DMS79 (cell line): ENCODE measurements at regions not wholly inside any gene's neighbourhood (a gene's known extent, or its start where the extent isn't known, plus 50 kb on each side); places are given as distances from the start of the nearest gene placed in this dataset.

ENCODE experiments used
- DNase-seq: peaks from one replicate; lab custom pipeline; 2025; lab: John Stamatoyannopoulos, UW

DNA sequence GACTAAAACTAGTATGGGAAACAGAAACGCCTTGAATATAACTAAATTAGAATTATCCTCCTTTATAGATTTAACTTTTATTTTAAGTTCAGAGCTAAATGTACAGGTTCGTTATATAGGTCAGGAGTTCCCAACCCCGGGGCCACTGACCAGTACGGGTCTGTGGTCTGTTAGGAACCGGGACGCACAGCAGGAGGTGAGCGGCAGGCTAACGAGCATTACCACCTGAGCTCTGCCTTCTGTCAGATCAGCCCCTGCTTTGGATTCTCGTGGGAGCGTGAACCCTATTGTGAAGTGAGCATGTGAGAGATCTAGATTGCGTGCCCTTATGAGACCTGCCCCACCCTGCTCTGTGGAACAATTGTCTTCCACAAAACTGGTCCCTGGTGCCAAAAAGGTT is 51.0 kb downstream of the FAT4 start:
- DNase-seq: no peak

- DNase-seq: no peak
Observed at GRCh38 chr4:125368146-125368545, 53.4 kb downstream of the FAT4 start.

DNA sequence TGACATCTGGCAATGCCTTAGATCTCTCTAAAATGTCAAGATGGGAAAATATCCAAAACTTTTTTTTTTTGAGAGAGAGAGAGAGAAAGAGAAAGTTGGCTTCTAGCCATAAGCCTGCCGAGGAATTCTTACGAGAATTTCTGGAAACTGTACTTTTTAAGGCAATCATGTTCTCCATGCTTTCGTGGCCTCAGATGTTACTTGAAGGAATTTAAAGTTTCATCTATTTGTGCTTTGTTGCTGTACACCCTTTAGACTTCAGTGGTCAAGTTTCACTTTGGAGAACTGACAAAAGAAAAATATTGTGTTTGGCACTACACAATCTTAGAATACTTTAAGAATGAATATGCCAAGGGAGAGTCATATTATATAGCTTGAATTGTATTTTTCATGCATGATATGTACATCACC is 53.9 kb downstream of the FAT4 start:
- no peak for DNase-seq

- no peak for DNase-seq
Observed at GRCh38 chr4:125369098-125369497, 54.3 kb downstream of the FAT4 start.

DNA sequence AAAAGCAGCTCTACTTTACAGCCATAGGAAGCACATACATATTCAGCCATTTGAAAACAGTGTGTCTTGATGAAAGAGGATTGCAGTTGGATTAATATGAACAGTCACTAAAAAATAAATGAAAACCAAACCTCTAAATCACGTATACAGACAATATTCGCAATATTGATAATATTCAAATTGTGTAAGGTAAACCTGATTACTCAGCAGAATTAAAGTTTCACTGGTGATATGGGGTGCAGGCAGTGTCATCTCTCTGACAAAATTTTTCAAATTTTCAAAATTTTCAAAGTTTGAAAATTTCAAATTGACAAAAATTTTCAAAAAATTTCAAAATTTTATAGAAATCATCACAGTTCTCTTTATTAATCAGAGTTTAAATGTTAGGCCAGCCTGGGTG is 55.7 kb downstream of the FAT4 start:
- no peak for DNase-seq

GRCh38 chr4:125382995-125383394 is 68.2 kb downstream of the FAT4 start:
- DNase-seq: no peak

DNA sequence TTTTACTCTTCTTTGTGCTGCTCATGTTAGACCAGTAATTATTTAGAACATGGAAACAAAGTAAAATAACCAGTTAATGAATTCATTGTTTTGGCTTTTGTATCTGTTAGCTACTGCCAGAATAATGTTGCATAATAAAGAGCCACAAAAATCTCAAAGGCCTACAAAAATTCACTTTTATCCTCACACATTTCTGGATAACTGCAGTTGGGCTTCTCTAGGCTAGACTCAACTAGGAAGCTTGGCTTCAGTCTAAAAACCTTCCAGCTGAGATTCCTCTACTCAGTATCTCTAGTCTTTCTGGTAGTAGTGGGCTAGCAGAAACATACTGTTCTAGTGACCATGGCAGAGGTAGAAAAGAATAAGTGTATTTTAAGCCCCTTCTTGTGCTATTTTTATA is 73.0 kb downstream of the FAT4 start:
- DNase-seq: no peak

- DNase-seq: no peak
Observed at GRCh38 chr4:125388613-125389012, 73.9 kb downstream of the FAT4 start.

DNA sequence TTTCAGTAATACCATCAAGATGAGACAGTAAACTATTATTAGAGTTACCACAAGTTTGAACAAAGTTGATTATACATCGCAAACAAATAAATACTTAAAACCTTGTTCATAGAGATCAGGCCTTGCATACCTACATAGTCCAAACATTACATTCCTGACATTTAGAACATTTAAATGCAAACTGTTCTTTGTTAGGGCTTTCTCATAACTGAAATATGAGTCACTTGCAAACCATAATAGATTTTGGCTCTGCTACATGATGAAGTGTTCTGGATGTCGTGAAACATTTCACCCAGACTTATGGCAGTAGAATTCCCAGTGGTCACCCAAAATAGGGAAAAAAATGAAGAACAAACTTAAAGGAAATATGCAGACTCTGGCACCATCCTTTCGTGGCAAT is 75.0 kb downstream of the FAT4 start:
- no peak for DNase-seq

- DNase-seq: no peak
Observed at GRCh38 chr4:125390126-125390525, 75.4 kb downstream of the FAT4 start.

DNA sequence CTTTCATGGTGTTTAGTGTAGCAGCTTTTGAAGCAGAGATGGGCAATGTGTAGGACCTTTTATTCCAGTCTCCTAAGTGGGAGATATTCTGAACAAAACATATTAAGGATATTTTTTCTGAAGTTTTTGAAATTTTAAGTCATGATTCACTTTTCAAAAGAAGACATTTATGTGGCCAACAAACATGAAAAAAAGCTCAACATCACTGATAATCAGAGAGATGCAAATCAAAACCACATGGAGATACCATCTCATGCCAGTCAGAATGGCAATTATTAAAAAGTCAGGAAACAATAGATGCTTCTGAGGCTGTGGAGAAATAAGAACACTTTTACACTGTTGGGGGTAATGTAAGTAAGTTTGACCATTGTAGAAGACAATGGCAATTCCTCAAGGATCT is 76.0 kb downstream of the FAT4 start:
- DNase-seq: no peak

DNA sequence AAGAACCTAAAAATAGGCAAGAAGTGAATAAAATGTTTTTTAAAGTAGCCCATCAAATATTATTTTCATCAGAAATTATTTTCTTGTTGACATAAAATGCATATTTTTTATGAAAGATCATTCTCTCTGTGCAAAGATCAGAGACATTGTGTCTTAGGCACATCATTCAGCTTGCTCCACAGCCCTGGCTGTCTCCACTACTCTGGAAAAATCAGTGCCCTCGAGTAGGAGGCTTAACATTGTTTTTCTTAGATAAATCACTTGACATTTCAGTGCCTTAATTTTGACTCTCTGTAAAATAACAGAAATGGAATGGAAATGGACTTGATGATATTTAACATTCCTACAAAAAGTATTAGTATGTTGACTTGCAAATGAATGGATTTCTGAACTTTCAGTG is 77.9 kb downstream of the FAT4 start:
- DNase-seq: no peak

DNA sequence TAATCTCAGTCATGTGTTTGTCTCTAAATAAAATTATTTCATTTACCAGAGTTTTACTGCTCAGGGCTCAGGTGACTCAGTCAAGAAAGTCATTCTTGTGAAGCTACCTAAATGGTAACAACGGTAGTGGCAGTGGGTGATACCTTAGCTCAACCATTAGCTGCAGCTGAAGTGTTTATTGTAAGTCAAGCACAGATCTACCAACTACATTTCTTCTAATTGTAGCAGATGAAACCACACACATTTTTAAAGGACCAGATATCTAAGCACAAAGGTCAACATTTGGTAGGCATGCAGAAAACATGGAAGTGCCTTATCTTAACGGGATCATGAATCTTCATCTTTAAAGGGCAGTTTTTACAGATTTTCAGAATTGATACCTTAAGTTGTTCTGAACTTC is 79.1 kb downstream of the FAT4 start:
- DNase-seq: no peak

DNA sequence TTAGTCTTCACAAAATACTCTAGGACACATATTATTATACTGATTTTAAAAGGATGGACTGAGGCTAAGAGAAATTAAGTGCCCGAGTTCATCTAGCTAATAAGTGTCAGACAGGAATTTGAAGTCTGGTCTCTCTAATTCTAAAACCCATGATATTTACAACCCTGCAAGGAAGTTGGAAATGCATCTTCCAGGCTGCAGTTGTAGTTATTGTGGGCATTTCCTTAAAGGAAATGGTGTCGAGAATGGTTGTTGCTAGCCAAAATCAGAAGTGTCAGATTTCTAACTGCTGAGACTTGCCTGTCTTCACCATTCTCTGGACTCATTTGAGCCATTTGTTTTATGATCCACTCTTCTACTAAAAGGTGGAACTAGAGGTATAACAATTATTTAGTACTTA is 82.5 kb downstream of the FAT4 start:
- DNase-seq: no peak

- DNase-seq: no peak
Observed at GRCh38 chr4:125398263-125399002, 83.7 kb downstream of the FAT4 start.

DNA sequence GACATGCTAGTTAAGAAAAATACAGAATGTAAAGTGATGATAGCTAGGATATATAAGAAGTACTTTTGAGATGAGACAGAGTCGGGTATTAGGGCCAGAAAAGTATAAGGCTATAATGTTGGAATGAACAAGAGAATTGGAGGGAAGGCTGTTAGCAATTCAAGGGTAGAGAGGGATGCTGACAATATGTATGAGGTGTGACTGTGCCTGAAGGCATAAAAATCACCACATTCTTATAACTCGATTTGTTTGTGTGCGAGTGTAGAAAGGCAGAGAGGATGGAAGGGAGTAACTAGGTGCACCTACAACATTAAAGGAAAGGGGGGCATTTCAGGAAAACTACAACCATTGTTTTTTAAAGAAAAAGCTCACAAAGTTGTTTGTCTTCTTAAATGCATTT is 86.0 kb downstream of the FAT4 start:
- no peak for DNase-seq

GRCh38 chr4:125401784-125402183 is 87.0 kb downstream of the FAT4 start:
- no peak for DNase-seq

DNA sequence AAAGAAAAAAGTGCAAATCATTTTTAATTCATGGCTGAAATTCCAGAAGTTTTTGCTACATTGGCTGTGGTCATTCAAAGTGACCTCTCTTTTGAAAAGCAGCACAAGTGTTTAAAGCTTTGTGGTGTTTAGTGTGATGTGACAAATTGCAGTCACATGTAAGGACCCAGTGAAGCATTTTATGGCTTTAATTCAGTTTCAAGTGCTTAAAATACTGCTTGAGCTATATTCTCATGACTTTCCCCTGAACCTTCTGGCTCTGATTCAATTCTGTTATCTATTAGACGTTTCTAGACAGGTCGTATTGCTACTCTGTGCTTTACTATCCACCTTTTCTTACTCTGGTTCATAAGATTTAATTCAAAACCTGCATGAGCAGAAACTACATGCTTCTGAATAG is 105.8 kb downstream of the FAT4 start:
- no peak for DNase-seq

- DNase-seq: no peak
Observed at GRCh38 chr4:125421547-125421946, 106.8 kb downstream of the FAT4 start.

GRCh38 chr4:125423124-125423523 is 108.4 kb downstream of the FAT4 start:
- DNase-seq: no peak

- no peak for DNase-seq
Observed at GRCh38 chr4:125428832-125429231, 114.1 kb downstream of the FAT4 start.

DNA sequence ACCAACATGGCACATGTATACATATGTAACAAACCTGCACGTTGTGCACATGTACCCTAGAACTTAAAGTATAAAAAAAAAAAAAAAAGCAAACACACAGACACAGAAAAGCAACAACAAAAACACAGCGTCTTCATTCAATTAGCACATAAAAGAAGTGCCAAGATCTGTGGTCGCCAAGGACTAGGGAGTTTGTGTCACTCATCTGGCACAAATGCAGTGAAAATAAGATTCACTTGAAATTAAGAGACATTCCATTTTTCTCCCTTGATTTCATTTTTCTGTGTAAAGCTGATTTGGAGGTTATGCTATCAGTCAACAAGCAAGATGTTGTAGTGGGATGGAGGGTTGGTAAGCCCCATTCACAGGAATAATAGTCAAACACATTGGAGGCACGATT is 115.3 kb downstream of the FAT4 start:
- no peak for DNase-seq

- no peak for DNase-seq
Observed at GRCh38 chr4:125432078-125432477, 117.3 kb downstream of the FAT4 start.

GRCh38 chr4:125433453-125433852 is 118.7 kb downstream of the FAT4 start:
- DNase-seq: no peak

DNA sequence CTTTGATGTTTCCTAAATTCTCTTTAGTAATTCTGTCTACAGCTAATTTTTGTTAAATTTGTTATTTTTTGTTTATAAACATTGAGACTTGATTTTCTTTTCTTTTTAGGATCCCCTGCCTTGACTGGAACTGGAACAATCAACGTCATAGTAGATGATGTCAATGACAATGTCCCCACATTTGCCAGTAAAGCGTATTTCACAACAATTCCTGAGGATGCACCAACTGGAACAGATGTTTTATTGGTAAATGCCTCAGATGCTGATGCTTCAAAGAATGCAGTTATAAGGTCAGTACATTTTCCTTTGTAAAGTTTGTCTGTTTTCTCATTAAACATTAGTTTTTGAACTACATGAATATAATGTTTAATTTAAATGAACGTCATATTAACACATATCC is 119.4 kb downstream of the FAT4 start:
- no peak for DNase-seq
